ENCODE measurements at regions not wholly inside any gene's neighbourhood (a gene's known extent, or its start where the extent isn't known, plus 50 kb on each side); places are given as distances from the start of the nearest gene placed in this dataset.
"Not testable (repeated sequence)": the region's sequence is repeated elsewhere in the genome, so short reads cannot be mapped to it uniquely, and the experiment has no call there.

DNA sequence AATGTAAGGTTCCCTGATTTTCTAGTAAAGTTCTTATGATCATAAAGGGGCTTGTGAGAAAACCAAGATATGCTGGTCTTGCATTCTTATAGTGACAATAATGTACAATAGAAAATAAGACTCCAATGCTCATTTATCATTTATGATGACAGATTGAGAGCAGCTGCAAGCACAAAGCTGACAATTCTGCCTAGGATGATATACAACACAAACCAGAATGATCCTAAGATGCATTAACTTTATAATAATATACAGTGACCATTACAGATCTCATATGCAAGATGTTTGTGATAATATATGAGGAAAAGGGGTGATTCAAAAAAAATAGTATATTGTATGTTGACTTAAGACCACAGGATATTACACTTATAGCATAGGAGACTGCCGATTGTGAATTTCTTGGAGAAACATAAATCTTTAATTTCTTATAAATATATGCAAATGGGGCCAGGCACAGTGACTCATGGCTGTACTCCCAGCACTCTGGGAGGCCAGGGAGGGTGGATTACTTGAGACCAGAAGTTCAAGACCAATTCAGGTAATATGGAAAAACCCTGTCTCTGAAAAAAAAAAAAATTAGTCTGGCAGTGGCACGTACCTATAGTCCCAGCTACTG lies 387.0 kb downstream of the ZBBX start:
- DNase-seq, result no peak

DNA sequence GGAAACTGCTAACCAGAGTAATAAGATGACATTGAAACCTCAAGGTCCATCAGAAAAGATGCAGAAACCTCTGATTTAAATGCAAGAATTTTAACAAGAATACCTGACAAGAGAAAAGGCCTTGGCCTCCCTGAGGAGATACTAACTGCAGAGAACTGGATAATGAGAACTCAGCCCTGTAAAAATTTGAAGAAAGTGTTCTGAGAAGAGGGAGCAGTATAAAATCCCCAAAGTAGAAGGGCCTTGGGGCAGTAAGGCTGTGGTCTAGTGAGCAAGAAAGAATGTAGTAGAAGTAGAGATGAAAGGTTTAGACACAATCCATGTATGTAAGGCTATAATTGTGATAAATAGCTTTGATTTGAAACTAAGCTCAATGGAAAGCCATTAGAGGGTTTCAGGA lies 394.1 kb downstream of the ZBBX start:
- DNase-seq, result no peak

DNA sequence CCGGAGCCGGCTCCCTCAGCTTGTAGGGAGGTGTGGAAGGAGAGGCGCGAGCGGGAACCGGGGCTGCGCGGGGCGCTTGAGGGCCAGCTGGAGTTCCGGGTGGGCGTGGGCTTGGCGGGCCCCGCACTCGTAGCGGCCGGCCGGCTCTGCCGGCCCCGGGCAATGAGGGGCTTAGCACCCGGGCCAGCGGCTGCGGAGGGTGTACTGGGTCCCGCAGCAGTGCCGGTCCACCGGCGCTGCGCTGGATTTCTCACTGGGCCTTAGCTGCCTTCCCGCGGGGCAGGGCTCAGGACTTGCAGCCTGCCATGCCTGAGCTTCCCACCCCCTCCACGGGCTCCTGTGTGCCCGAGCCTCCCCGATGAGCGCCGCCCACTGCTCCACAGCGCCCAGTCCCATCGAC lies 404.3 kb downstream of the ZBBX start:
- DNase-seq, result not testable (repeated sequence)

DNA sequence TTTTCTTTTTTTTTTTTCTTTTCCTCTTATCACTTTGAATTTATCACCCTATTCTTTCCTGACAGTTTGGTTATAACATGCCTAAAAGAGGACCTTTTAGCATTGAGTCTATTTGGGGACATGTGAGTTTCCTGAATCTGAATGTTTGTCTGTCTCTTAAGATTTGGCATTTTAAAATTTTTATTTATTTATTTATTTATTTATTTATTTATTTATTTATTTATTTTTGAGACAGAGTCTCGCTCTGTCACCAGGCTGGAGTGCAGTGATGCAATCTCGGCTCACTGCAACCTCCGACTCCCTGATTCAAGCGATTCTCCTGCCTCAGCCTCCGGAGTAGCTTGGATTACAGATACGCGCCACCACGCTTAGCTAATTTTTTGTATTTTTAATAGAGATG lies 412.4 kb downstream of the ZBBX start:
- DNase-seq, result not testable (repeated sequence)

DNA sequence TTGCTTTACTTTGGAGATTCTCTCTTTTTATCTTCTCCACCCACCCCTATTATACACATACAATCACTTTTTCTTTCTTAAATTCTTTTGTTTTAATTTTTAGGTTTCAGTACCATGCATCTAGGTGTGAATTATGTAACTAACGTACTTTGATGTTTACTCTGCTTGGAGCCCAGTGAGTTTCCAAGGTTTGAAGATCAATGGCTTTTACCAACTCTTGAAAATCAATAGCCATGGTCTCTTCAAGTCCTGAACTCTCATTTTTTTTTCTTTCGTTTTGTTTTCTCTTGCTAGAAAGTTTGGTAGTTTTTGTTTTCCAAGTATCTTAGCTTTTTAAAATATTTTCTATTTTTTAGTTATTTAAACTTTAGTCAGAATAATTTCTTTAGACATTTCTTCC lies 417.2 kb downstream of the ZBBX start:
- DNase-seq, result no peak

DNA sequence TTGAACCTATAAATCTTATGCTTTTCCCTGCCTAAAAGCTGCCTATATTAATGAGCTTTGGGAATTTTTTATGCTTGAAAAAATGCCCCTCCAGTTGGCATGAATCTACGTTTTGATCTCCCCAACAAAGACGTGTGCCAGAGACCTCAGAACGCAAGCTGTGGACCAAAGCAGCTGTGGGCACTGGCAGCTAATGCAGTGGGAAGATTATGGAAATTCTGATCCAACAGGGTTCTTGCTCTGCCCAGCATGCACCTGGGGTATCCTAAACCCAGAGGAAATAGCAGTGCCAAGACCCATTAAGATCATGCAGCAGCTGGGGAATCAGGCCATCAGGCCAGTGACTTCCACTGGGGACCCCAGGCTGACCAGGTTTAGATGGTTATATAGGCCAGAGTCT lies 423.0 kb downstream of the ZBBX start:
- DNase-seq, result no peak

DNA sequence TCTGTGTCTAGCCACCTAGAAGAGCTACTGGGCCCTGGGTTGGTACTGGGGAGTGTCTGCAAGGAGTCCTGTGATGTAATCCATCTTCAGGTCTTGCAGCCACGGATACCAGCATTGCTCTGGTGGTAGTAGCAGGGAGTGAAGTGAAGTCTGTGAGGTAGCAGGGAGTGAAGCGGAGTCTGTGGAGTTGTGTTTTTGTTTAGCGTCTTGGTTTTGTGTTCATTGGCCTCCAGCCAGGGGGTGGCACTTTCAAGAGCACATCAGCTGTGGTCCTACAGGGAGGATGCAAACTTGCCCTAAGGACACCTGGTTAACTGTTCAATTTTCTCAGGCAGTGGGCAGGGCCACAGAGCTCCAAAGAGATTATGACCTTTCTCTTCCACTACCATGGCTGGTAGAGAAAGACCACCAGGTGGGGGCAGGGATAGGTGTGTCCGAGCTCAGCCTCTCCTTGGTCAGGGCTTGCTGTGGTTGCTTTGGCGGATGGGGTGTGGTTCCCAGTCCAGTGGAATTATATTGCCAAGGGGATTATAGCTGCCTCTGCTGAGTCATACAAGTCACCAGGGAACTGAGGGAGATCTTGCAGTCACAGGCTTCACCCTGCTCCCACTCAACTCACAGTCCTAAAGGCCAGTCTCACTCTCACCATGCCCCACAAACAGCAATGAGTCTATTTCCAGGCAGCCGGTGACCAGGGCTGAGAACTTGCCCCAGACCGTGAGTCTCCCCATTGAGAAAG lies 424.7 kb downstream of the ZBBX start:
- no peak for DNase-seq

DNA sequence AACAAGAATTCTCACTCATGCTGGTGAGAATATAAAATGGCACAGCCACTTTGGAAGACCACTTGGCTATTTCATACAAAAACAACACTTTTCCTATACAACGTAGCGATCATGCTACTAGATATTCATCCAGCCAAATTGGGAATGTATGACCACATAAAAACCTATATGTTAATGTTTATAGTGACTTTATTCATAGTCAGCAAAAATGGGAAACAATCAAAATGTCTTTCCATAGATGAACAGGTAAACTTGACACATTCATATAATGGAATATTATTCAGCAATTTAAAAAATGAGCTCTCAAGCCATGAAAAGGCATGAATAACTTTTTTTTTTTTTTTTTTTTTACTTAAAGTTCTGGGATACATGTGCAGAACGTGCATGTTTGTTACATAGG lies 445.2 kb downstream of the ZBBX start:
- no peak for DNase-seq

DNA sequence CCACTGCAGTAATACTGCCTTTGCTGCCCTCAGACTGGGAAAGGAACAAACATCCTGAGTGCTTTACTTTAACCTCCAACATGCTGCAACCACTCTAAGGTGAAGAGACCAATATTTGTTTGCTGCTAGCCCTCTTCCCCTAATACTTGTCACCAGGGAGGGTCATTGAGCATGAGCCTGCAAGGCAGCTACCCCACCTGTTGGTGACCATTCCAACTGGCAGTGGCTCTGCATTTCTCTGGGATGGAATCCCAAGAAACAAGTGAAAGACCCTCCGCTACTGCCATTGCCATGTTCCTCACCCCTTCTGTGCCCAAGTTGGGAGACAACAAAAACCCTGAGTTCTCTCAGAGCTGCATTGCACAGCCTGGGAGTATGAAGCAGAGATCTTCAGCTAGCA lies 462.7 kb downstream of the ZBBX start:
- no peak for DNase-seq

DNA sequence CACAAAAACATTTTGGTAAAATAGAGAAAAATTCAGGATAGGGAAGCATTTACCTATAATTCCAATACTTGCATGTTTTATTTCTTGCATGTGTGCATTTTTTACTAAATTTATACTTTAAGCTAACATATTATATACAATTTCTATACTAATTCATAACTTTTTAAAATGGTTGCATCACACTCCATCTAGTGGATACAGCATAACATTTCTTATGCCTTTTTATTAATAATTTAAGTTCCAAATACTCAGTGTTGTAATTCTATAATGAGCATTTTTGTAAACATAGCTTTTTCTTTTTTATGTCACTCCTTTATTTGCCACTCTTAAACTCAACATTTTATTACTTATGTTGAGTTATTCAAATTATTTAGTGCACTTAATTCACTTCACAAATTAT lies 477.7 kb downstream of the ZBBX start:
- no peak for DNase-seq

DNA sequence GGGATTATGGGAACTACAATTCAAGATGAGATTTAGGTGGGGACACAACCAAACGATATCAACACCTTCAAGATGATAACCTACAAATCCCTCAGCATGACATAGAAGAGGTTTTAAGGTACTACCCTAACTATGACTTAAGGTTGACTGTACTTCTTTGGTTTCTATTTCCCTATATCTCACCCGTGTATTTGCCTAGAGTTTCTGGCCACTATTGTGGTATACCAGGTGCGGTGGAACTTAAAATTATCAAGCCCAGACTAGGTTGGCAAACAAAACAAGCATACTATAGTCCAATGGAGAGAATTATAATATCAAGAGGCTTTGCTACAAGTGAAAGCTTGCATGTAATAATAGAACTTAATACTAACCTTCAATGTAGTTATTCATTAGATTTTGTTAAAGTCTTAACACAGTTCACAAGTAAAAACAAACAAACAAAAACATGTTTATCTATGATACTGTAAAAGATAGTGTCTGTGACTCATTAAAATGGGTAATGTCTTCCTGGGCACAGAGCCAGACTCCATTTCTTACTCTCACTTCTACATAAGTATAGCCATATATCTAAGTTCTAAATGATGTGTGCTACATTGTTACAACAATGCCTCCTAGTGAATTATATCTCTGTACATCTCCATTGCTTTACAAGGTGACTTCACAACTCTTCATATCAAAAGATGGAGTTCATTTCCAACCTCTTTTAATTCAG lies 479.1 kb downstream of the ZBBX start:
- DNase-seq, result no peak

DNA sequence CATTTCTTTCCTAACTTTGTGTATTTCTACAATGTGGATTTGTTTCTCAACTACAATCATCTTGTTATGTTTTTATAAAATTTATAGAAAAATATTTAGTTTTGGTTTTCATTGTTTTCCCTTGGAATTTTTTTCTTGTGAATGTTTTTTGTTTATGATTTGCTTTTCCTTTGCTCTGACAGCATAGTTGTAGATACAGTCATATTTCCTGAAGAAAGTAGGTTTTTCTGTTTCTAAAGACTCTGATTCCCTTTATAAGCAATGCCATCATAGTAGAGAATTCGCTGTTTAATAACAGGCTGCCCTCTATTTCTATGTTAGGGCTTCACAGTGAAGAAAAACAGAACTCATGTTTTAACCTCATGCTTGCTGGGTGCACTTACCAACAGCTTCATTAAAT lies 482.3 kb downstream of the ZBBX start:
- no peak for DNase-seq

DNA sequence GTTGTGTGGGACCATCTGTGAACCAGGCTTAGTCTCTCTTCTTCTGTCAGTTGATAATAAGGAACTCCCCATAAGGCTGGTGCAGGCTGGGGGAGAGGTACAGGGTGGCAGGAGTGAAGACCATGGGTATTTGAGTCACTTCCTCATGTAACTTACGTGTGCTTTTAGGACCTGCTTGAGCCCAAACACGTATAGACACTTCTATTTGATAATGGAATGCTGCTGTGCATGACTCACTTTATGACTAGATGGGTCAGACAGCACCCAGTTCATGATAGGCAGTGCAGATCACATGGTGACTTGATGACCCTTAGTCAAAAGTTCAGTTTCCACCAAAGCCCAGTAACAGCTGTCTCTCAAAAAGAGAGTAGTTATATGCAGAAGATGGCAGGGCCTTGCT lies 490.9 kb downstream of the ZBBX start:
- no peak for DNase-seq

DNA sequence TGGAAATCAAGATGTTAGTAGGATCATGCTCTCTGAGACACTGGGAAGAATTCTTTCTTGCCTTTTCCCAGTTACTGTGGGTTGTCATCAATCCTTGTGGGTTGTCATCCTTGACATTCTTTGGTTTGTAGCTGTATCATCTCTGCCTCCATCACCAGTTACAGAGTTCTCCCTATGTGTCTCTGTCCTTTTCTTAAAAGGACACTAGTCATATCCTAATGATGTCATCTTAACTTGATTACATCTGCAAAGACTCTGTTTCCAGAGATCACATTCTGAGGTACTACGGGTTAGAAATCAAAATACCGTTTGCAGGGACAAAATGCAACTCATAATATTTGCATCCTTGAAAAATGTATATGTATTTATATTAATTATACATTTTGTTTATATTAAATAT lies 500.4 kb downstream of the ZBBX start:
- DNase-seq, result no peak

DNA sequence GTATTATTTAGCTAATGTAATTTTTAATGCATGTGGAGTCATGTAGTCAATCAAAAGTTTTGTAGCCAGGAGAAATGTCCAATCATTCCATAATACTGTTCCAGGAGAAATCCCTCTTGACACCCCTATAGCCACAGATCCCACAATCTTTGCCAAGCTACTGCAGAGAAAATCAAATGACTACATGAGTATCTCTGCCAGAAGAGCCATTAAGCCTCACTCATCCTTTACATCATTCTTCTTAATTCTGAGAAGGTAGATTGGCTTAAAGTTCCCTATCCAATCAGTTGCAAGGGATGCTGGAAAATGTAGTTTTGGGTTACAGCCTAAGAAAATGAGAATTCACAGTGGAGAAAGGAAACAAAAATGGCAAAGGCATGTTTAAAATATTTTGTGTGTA lies 502.1 kb downstream of the ZBBX start:
- no peak for DNase-seq

DNA sequence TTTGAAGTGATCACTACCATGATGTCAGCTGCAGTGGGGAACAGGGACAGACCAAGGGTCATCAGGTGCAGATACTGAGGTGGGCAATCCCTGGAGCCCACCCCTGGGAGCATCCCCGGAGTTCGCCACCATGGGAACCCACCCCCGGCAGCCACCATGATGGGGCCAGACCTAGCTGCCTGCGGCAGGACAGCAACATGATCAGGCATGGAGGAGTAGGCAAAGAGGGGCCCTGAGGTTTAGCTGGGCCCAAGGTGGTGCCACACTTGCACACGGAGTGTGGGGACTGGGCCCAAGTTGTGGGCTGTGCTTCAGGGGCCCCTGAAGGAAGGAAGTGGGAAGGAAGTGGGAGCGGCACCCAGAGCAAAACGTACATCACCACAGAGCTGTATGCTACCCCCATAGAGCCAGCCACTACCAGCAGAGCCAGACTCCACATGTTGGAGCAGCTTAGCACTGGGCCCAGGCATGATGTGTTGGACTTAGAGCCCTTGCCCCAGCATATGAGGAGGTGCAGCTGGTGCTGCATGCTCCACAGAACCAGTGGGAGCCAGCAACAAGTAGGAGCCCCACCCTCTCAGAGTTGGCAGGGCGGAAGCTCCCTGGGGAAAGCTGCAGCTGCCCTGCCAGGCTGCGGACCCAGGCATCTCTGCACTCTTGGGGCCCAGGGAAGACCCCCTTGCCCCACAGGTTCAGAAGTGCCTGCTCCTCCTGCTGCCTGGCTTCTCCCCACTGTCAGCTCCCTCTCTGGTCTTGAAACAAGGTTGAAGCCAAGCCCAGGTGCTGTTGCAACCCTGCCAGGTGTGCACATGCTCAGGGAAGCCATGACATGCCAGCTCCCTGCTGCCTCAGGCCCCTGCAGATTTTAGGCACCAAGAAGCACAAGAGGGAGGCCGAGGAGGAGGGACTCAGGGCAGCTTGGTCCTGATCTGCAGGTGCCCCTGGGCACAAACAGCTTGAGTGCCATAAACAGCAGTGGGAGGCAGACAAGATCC lies 515.3 kb downstream of the ZBBX start:
- DNase-seq, result no peak

DNA sequence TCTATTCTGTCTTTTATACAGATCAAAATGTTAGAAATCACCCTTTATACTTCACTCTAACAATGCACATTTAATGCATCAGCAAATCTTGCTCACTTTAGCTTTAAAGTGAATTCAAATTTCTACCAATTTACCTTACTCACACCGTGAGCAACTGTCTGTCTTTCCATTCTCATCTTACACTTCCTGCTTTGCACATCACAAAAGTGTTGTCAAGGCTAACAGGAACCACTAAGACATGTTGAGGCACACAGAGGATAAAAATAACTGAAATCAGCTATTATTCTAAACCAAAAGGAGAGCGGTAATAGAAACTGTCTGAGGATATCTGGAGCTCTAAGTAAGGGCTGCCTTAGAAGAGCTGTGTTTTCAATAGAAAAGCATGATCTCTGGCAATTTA lies 519.9 kb downstream of the ZBBX start:
- no peak for DNase-seq

DNA sequence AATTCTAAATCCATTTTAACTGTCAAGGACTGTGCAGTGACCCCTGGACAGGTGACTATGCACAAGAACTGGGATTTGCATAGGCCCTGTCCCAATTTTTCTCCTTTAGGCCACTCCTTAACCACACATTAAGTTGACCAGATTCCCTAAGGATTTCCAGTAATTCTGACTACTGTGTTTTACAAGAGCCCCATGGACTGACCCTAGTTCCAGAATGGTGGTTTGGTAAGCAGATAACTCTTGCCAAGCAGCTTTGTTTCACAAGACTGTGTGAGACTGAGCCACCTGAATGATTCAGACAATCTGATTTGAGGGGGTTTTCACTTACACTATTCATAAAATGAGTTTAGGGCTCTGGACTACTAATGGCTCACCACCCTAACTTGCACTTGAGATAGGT lies 535.8 kb downstream of the ZBBX start:
- DNase-seq, result no peak

DNA sequence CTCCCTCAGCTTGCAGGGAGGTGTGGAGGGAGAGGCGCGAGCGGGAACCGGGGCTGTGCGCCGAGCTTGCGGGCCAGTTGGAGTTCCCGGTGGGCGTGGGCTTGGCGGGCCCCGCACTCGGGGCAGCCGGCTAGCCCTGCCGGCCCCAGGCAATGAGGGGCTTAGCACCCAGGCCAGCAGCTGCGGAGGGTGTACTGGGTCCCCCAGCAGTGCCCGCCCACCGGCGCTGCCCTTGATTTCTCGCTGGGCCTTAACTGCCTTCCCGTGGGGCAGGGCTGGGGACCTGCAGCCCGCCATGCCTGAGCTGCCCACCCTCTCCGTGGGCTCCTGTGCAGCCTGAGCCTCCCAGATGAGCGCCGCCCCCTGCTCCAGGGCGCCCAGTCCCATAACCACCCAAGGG lies 537.3 kb downstream of the ZBBX start:
- DNase-seq, result not testable (repeated sequence)

DNA sequence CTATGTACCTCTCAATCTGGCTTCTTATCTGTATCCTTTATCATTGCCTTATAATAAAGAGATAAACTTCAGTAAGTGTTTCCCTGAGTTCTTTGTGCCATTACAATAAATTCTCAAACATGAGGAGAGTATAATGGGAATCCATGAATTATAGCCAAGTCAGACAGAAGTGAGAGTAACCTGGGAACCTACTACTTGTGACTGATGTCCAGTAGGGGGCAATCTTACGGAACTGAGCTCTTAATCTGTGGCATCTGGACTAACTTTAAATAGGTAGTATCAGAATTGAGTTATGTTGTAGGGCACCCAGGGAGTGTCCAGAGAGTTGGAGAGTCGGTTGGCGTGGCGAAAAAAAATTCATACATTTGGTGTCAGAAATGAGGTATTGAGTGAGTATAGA lies 542.6 kb downstream of the ZBBX start:
- DNase-seq, result no peak

DNA sequence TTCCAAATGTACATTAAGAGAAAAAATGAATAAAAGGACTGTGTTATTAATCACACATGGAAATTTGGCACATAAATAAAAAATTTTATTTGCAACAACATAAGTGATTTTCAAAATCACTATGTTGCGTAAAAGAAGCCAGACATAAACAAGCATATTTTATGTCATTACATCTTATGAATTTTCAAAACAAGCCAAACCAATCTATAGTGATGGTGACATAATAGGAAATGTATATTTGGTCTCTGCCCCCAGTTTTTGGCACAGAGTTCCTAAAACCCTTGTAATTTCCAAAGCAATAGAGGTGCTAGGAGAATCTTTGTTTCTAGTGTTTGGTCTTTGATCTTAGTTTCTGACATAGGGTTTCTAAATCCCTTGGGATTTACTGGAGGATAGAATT lies 543.3 kb downstream of the ZBBX start:
- peak; percentile 2 for DNase-seq

DNA sequence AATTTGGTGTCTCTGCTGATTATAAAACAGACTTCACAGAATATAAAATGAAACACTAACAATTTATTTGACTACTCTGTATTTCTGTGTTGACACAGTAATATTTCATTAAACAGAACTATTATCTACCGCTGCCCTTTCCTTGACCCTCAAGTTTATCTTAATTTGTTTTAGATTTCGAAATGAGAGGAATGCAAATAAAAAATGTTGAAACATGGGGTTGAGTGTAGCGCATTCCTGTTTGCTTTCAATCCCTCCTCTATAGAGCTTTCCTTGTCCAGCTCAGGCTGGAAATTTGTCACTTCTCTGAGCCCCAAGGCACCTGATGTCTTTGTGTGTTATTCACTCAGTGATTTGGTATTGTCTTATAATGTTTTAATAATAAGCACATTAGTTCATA lies 550.2 kb downstream of the ZBBX start:
- DNase-seq, result no peak

DNA sequence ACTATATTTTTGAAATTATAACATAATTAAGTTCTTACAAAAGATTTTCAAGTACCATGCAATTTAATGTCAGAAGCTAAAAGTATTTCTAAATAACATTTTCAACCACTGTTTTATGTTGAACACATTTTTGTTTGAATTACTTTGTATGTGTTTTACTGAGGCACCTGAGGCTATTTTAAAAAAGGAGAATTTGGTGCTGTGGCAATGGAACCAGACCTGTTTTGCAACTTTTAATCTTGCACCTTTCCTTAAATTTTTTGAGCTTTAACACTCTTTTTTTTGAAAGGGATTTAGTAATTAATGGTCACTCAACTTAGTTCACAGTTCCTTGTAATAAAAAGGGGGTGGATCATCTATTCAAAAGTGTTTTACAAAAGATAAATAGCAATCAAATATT lies 561.6 kb downstream of the ZBBX start:
- no peak for DNase-seq
